Posterior cingulate gyrus (tissue), 11 donors: ENCODE measurements at regions not wholly inside any gene's neighbourhood (a gene's known extent, or its start where the extent isn't known, plus 50 kb on each side); places are given as distances from the start of the nearest gene placed in this dataset.

Experiments used
- DNase-seq, 10 donors: peaks; one replicate each; pipeline versions ENCODE4 v3.0.0 to v3.0.0-alpha.2; 2020 to 2021; ENCODE audit warnings: mixed read lengths in 3 of 10
- intact Hi-C: fragments of 100-400 bp; cut with DNase I; formaldehyde crosslinking; loops from one replicate; pipeline ENCODE4 v1.15.1; 2023

DNA sequence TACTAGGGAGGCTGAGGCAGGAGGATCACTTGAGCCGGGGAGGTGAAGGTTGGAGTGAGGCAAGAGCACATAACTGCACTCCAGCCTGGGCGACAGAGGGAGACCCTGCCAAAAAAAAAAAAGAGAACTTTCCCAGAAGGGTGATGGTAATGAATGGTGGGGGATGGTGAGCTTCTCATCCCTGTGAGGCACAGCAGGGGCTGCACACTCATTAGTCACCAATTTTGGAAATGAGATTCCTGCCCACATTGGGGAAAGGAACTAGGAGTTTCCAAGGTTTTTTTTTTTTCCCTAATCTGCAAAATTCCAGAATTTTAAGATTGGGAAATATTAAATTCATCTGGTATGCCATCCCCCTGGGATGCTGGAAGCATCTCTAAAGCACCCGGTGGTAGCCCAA lies 50.2 kb upstream of the SSBP3 start:
- DNase-seq: peak in 1 of 10 donors; percentile 12
- intact Hi-C loops: no loop called here
